Karpas-422 (cell line): ENCODE measurements at regions not wholly inside any gene's neighbourhood (a gene's known extent, or its start where the extent isn't known, plus 50 kb on each side); places are given as distances from the start of the nearest gene placed in this dataset.
"Not testable (repeated sequence)": the region's sequence is repeated elsewhere in the genome, so short reads cannot be mapped to it uniquely, and the experiment has no call there.

Experiments used
- DNase-seq: peaks from one replicate; pipeline ENCODE4 v3.0.0-alpha.2; 2015
- H2AFZ ChIP-seq: fragments of 200-600 bp; sonication (generic); 2 replicates; pipeline ENCODE4 v1.6.1; 2014; ENCODE audit warnings: antibody characterized with exemption, low read length, mixed read lengths
- H3K27ac ChIP-seq: fragments of 200-600 bp; sonication (generic); 2 replicates; pipeline ENCODE4 v1.5.1; 2014; ENCODE audit warnings: mild to moderate bottlenecking, low read length, moderate library complexity
- H3K27me3 ChIP-seq: fragments of 200-600 bp; sonication (generic); 2 replicates; pipeline ENCODE4 v1.6.1; 2014; ENCODE audit warnings: low read length, mixed read lengths
- H3K36me3 ChIP-seq: fragments of 200-600 bp; sonication (generic); 2 replicates; pipeline ENCODE4 v1.6.1; 2014; ENCODE audit warnings: low read length, mixed read lengths; ENCODE audit not compliant: insufficient read depth
- H3K4me1 ChIP-seq: fragments of 200-600 bp; sonication (generic); 2 replicates; pipeline ENCODE4 v1.6.1; 2014; ENCODE audit warnings: mild to moderate bottlenecking, low read length, mixed read lengths
- H3K4me2 ChIP-seq: fragments of 200-600 bp; sonication (generic); 2 replicates; pipeline ENCODE4 v1.6.1; 2014; ENCODE audit warnings: low read length, low read depth, mild to moderate bottlenecking; ENCODE audit not compliant: poor library complexity, severe bottlenecking
- H3K4me3 ChIP-seq: fragments of 200-600 bp; sonication (generic); 2 replicates; pipeline ENCODE4 v1.5.1; 2014; ENCODE audit warnings: mild to moderate bottlenecking, antibody characterized with exemption, low read length, mixed read lengths
- H3K79me2 ChIP-seq: fragments of 200-600 bp; sonication (generic); 2 replicates; pipeline ENCODE4 v1.6.1; 2014; ENCODE audit warnings: mild to moderate bottlenecking, low read length, mixed read lengths
- H3K9ac ChIP-seq: fragments of 200-600 bp; sonication (generic); 2 replicates; pipeline ENCODE4 v1.6.0; 2014; ENCODE audit warnings: low read length
- H3K9me2 ChIP-seq: fragments of 200-600 bp; sonication (generic), shearing (Covaris generic); replicated peaks from 2 replicates; pipeline ENCODE4 v1.6.0; 2014; ENCODE audit warnings: mild to moderate bottlenecking, low read length, moderate library complexity; ENCODE audit not compliant: insufficient read depth
- H3K9me3 ChIP-seq: fragments of 300-700, 200-600 bp; sonication (generic); 2 replicates; pipeline ENCODE4 v1.6.1; 2014; ENCODE audit warnings: low read length, mixed read lengths
- H4K20me1 ChIP-seq: fragments of 200-600 bp; sonication (generic); 2 replicates; pipeline ENCODE4 v1.6.1; 2014; ENCODE audit warnings: mild to moderate bottlenecking, antibody characterized with exemption, low read length, low read depth; ENCODE audit not compliant: insufficient read depth

DNA sequence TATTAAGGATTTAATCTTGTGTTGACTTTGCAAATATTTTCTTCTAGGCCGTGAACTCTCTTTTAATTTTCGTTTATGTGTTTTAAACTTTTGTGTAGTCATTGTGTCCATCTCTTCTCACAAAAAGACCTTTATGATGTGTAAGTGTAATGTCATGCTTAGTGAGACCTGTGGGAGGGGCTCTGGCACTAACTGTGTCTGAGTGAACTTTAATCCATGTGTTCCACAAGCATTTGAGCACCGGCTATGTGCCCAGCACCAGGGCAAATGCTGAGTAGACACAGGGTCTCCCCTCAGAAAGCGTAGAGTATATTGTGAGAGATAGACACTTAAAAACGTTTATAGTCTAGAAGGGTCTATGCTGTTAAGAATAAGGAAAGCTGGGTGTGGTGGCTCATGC is 272.6 kb upstream of the TUT7 start:
- H3K9ac ChIP-seq = no peak overlapping the region
- no peak for DNase-seq
- no peak overlapping the region for H2AFZ ChIP-seq
- no peaks in the 10 kb centered on the region for H3K4me1 ChIP-seq
- no peaks in the 10 kb centered on the region for H3K36me3 ChIP-seq
- no peak overlapping the region for H3K4me2 ChIP-seq
- no peak overlapping the region for H3K27ac ChIP-seq
- H4K20me1 ChIP-seq = no peaks in the 10 kb centered on the region
- H3K79me2 ChIP-seq = no peaks in the 10 kb centered on the region
- H3K27me3 ChIP-seq = no peaks in the 10 kb centered on the region
- H3K4me3 ChIP-seq = no peak overlapping the region
- no peaks in the 10 kb centered on the region for H3K9me3 ChIP-seq
- H3K9me2 ChIP-seq = no peaks in the 10 kb centered on the region

DNA sequence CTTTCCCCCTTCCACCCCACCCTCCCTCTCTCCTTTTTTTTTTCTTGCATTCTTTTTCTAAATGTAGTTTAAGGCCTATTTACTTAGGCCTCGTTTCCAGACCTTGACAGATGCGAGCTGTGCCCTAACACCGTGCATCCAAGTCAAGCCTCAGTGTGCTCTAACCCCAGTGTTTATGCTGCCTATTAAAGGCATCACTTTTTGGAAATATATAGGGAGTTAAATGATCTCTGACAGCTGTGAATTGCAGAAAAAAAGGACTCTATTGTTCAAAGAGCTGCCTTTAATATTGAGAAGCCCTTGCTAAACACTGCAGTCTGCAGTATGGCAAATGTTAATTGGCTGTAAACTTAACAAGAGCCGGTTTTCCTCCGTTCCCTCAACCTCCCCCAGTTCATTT is 270.4 kb upstream of the TUT7 start:
- no peaks in the 10 kb centered on the region for H3K9me2 ChIP-seq
- H2AFZ ChIP-seq = no peak overlapping the region
- H3K9ac ChIP-seq = no peak overlapping the region
- no peaks in the 10 kb centered on the region for H3K27me3 ChIP-seq
- H3K4me1 ChIP-seq = no peaks in the 10 kb centered on the region
- H3K79me2 ChIP-seq = no peaks in the 10 kb centered on the region
- H3K4me3 ChIP-seq = no peak overlapping the region
- no peak overlapping the region for H3K27ac ChIP-seq
- no peak overlapping the region for H3K4me2 ChIP-seq
- no peaks in the 10 kb centered on the region for H3K9me3 ChIP-seq
- no peaks in the 10 kb centered on the region for H3K36me3 ChIP-seq
- H4K20me1 ChIP-seq = no peaks in the 10 kb centered on the region
- no peak for DNase-seq

DNA sequence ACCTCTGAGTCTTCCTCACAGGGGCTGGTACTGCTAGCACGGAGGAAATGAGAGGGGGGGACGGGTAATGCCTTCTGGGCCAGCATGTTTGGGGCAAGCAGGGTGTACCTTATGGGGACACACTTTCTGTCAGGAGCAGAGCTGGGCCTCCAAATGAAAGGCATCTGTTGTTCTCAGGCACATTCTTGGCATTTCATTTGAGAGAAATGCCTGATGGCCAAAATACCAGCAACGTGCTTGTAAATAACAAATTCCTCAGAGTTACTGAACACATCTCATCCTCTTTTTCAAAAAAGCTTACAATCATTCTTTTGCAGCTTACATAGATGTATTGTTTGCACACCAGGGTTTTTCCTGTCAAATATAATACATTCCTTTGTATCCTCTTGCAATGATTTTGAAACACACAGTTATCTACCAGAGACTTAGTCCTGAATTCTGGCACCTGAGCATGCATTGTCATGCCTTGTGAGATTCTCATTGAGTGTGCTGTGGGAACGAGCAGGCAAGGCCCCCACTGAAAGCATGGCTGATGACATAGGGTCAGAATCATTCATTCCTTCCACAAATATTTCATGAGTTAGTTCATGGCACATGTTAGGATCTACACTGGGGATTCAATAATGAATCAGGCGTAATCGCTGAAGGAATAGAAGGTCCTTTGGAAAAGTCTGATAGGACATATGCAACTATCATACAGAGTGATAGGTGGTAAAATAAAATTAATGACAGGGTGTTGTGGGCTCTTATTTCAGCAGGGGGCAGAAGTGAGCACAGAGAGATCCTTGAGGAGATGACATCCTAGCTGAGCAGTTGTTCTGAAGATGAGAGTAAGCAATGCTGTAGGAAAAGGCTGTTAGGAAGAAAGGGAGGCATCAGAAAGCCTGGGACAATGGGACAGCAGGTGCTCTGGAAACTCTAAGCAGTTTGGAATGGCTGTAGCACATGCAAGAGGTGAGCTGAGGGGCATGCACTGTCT is 260.9 kb upstream of the TUT7 start:
- H3K79me2 ChIP-seq = no peaks in the 10 kb centered on the region
- H3K4me2 ChIP-seq = no peak overlapping the region
- peak; percentile 67 for DNase-seq
- no peak overlapping the region for H2AFZ ChIP-seq
- H3K4me3 ChIP-seq = no peak overlapping the region
- no peaks in the 10 kb centered on the region for H3K27me3 ChIP-seq
- no peaks in the 10 kb centered on the region for H3K36me3 ChIP-seq
- no peaks in the 10 kb centered on the region for H3K9me3 ChIP-seq
- H3K9me2 ChIP-seq = no peaks in the 10 kb centered on the region
- H4K20me1 ChIP-seq = no peaks in the 10 kb centered on the region
- H3K27ac ChIP-seq = no peak overlapping the region
- no peak overlapping the region for H3K9ac ChIP-seq
- H3K4me1 ChIP-seq = no peaks in the 10 kb centered on the region

GRCh38 chr9:86613943-86614342 is 259.7 kb upstream of the TUT7 start:
- no peaks in the 10 kb centered on the region for H3K9me2 ChIP-seq
- no peaks in the 10 kb centered on the region for H3K36me3 ChIP-seq
- no peak overlapping the region for H3K9ac ChIP-seq
- no peaks in the 10 kb centered on the region for H4K20me1 ChIP-seq
- H3K79me2 ChIP-seq = no peaks in the 10 kb centered on the region
- DNase-seq = no peak
- H3K4me3 ChIP-seq = no peak overlapping the region
- H2AFZ ChIP-seq = no peak overlapping the region
- no peak overlapping the region for H3K4me2 ChIP-seq
- no peak overlapping the region for H3K27ac ChIP-seq
- no peaks in the 10 kb centered on the region for H3K27me3 ChIP-seq
- H3K4me1 ChIP-seq = no peaks in the 10 kb centered on the region
- no peaks in the 10 kb centered on the region for H3K9me3 ChIP-seq

GRCh38 chr9:86611534-86611933 is 257.3 kb upstream of the TUT7 start:
- H3K36me3 ChIP-seq, H3K27ac ChIP-seq, H3K4me2 ChIP-seq, H2AFZ ChIP-seq, H3K27me3 ChIP-seq, H3K9me3 ChIP-seq, H3K79me2 ChIP-seq, DNase-seq, H3K9ac ChIP-seq, H3K4me1 ChIP-seq, H3K4me3 ChIP-seq, H4K20me1 ChIP-seq, H3K9me2 ChIP-seq: not testable (repeated sequence)

GRCh38 chr9:86605303-86605702 is 251.1 kb upstream of the TUT7 start:
- H3K4me1 ChIP-seq = no peaks in the 10 kb centered on the region
- no peak overlapping the region for H3K4me2 ChIP-seq
- DNase-seq = no peak
- H3K9me3 ChIP-seq = no peaks in the 10 kb centered on the region
- no peaks in the 10 kb centered on the region for H3K27me3 ChIP-seq
- H3K36me3 ChIP-seq = no peaks in the 10 kb centered on the region
- no peak overlapping the region for H3K4me3 ChIP-seq
- no peaks in the 10 kb centered on the region for H4K20me1 ChIP-seq
- H3K79me2 ChIP-seq = no peaks in the 10 kb centered on the region
- no peaks in the 10 kb centered on the region for H3K9me2 ChIP-seq
- no peak overlapping the region for H3K27ac ChIP-seq
- H2AFZ ChIP-seq = no peak overlapping the region
- H3K9ac ChIP-seq = no peak overlapping the region

GRCh38 chr9:86604741-86605140 is 250.5 kb upstream of the TUT7 start:
- no peaks in the 10 kb centered on the region for H3K9me3 ChIP-seq
- no peaks in the 10 kb centered on the region for H3K36me3 ChIP-seq
- H3K9ac ChIP-seq = no peak overlapping the region
- H3K4me2 ChIP-seq = no peak overlapping the region
- H3K9me2 ChIP-seq = no peaks in the 10 kb centered on the region
- DNase-seq = no peak
- H3K4me1 ChIP-seq = no peaks in the 10 kb centered on the region
- H3K4me3 ChIP-seq = no peak overlapping the region
- no peaks in the 10 kb centered on the region for H4K20me1 ChIP-seq
- H3K27ac ChIP-seq = no peak overlapping the region
- no peaks in the 10 kb centered on the region for H3K79me2 ChIP-seq
- no peak overlapping the region for H2AFZ ChIP-seq
- no peaks in the 10 kb centered on the region for H3K27me3 ChIP-seq

DNA sequence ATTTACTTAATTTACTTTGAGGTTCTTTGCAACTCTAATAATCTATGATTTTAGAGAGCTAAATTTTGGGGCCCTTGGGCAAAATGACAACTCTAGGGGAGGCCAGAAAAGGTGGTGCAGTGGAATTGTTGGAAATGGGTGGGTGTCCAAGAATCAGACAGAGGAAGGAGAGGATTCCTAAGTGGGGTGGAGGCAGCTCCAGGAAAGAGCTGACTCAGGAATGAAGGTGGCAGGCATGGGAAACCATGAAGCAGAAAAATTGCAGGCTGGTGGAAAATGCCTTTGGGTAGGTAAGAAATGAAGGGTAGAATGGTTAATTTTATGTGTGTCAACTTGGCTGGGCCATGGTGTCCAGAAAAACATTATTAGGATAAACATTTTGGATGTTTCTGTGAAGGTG is 248.5 kb upstream of the TUT7 start:
- Histone ChIP-seq H3K4me3 (no peak overlapping the region), H3K36me3 (no peaks in the 10 kb centered on the region), H3K9me2 (no peaks in the 10 kb centered on the region), H3K27ac (no peak overlapping the region), H3K9ac (no peak overlapping the region), H3K9me3 (no peaks in the 10 kb centered on the region), H3K4me1 (no peaks in the 10 kb centered on the region), H3K4me2 (no peak overlapping the region), H3K79me2 (no peaks in the 10 kb centered on the region), H2AFZ (no peak overlapping the region), H4K20me1 (no peaks in the 10 kb centered on the region), H3K27me3 (no peaks in the 10 kb centered on the region)
- no peak for DNase-seq
